MCF 10A (cell line): ENCODE measurements at regions not wholly inside any gene's neighbourhood (a gene's known extent, or its start where the extent isn't known, plus 50 kb on each side); places are given as distances from the start of the nearest gene placed in this dataset.
A peak's percentile ranks its signal among the peaks of the same experiment; 100 is the strongest.

ENCODE experiments used
- BruUV-seq: library from RNA; stranded (reverse); fragments of 400-500 nt; replicated peaks from 2 replicates; lab custom pipeline; 2021; lab: Mats Ljungman, UMichigan
- CTCF ChIA-PET: fragments of 300-600 bp; sonication (Branson Sonifier 250); formaldehyde crosslinking; extraction: SDS; loops from one replicate; lab custom pipeline; 2021; ENCODE audit warnings: antibody characterized with exemption, inconsistent platforms; lab: Yijun Ruan, JAX
- POLR2A ChIA-PET: fragments of 300-600, 350-650 bp; sonication (Branson Sonifier 250); formaldehyde crosslinking; extraction: SDS; loops from one replicate; lab custom pipeline; 2020; ENCODE audit warnings: antibody characterized with exemption, inconsistent platforms; lab: Yijun Ruan, JAX
- DNase-seq: peaks from one replicate; pipeline ENCODE4 v3.0.0-alpha.2; 2018; ENCODE audit not compliant: unreplicated experiment
- H3K27ac Mint-ChIP-seq: one replicate; pipeline ENCODE4 v1.8.0; 2022; ENCODE audit warnings: mild to moderate bottlenecking, low read depth, mixed read lengths; ENCODE audit not compliant: unreplicated experiment
- H3K27me3 Mint-ChIP-seq: one replicate; pipeline ENCODE4 v1.8.0; 2022; ENCODE audit warnings: mixed read lengths; ENCODE audit not compliant: insufficient read depth, unreplicated experiment
- H3K36me3 Mint-ChIP-seq: one replicate; pipeline ENCODE4 v1.8.0; 2022; ENCODE audit warnings: mild to moderate bottlenecking, moderate library complexity, mixed read lengths; ENCODE audit not compliant: insufficient read depth, unreplicated experiment
- H3K4me1 Mint-ChIP-seq: one replicate; pipeline ENCODE4 v1.8.0; 2022; ENCODE audit warnings: mixed read lengths; ENCODE audit not compliant: insufficient read depth, unreplicated experiment
- H3K4me3 Mint-ChIP-seq: one replicate; pipeline ENCODE4 v1.8.0; 2022; ENCODE audit warnings: mild to moderate bottlenecking, moderate library complexity, mixed read lengths; ENCODE audit not compliant: unreplicated experiment
- H3K9me3 Mint-ChIP-seq: one replicate; pipeline ENCODE4 v1.8.0; 2022; ENCODE audit warnings: mixed read lengths; ENCODE audit not compliant: unreplicated experiment
- intact Hi-C: fragments of 100-400 bp; cut with micrococcal nuclease; formaldehyde crosslinking; loops from 2 replicates; pipeline ENCODE4 v1.14.1; 2022
- TF ChIP-seq, protein P1 (sequence below): fragments of 200-600 bp; IDR thresholded peaks from one replicate; pipeline ENCODE4 v1.8.0; 2022; ENCODE audit warnings: antibody characterized with exemption, mild to moderate bottlenecking; ENCODE audit not compliant: unreplicated experiment

- H3K27ac Mint-ChIP-seq: peak overlapping the region; percentile 20
- CTCF ChIA-PET: no interaction called here
Measured at GRCh38 chr13:85597790-85598500, 201.3 kb downstream of the SLITRK6 start.

DNA sequence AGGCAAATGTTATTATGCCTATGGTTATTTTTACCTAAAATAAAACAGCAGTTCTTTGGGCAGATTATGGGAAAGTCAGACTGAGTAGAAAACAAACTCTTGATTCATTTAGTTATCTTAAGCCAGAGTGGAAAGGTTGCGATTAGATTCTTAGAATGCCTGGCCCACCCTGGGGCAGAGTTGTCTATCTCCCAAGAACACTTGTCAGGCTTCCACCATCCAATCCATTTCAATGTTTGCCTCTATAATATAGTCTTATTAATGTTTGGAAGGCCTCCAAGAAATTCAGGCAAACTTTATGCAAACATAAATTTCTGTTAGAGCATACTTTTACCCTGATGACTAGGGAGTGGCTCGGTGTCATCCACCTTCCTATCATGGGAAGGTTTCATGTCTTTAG is 207.0 kb downstream of the SLITRK6 start:
- Mint-ChIP-seq H3K9me3 (no peaks in the 10 kb centered on the region), H3K36me3 (no peaks in the 10 kb centered on the region), H3K4me1 (peaks cover 21% of the 10 kb centered on the region), H3K27ac (no peak overlapping the region), H3K4me3 (no peak overlapping the region), H3K27me3 (no peaks in the 10 kb centered on the region)
- intact Hi-C loops: no loop called here
- no peak for DNase-seq
- BruUV-seq: no TSS peak
- CTCF ChIA-PET: interaction anchor here (0.5 to 0.7 kb wide), 2 partner anchors 220 to 693 kb away, joined by 3 to 4 read pairs; no protein-coding TSS in a partner anchor
- POLR2A ChIA-PET: no interaction called here
- TF ChIP-seq, protein P1, sequence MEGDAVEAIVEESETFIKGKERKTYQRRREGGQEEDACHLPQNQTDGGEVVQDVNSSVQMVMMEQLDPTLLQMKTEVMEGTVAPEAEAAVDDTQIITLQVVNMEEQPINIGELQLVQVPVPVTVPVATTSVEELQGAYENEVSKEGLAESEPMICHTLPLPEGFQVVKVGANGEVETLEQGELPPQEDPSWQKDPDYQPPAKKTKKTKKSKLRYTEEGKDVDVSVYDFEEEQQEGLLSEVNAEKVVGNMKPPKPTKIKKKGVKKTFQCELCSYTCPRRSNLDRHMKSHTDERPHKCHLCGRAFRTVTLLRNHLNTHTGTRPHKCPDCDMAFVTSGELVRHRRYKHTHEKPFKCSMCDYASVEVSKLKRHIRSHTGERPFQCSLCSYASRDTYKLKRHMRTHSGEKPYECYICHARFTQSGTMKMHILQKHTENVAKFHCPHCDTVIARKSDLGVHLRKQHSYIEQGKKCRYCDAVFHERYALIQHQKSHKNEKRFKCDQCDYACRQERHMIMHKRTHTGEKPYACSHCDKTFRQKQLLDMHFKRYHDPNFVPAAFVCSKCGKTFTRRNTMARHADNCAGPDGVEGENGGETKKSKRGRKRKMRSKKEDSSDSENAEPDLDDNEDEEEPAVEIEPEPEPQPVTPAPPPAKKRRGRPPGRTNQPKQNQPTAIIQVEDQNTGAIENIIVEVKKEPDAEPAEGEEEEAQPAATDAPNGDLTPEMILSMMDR: no peak

More at GRCh38 chr13:85597790-85598500, 201.3 kb downstream of the SLITRK6 start:
- H3K4me3 Mint-ChIP-seq: no peak overlapping the region
- peaks cover 15% of the 10 kb centered on the region for H3K4me1 Mint-ChIP-seq
- H3K27me3 Mint-ChIP-seq: no peaks in the 10 kb centered on the region
- BruUV-seq: TSS peak; percentile 37
- peaks cover 7% of the 10 kb centered on the region for H3K9me3 Mint-ChIP-seq
- intact Hi-C loops: no loop called here
- peak; percentile 13 for DNase-seq
- POLR2A ChIA-PET: interaction anchor here (1.3 kb wide), 1 partner anchor 10 kb away, joined by 3 read pairs; no protein-coding TSS in a partner anchor
- TF ChIP-seq, protein P1: no peak
- no peaks in the 10 kb centered on the region for H3K36me3 Mint-ChIP-seq

GRCh38 chr13:85590231-85590931 is 208.8 kb downstream of the SLITRK6 start:
- Mint-ChIP-seq H3K36me3 (peaks cover 6% of the 10 kb centered on the region), H3K4me3 (no peak overlapping the region), H3K27ac (peak overlapping the region; percentile 67), H3K27me3 (no peaks in the 10 kb centered on the region), H3K4me1 (peaks cover 31% of the 10 kb centered on the region), H3K9me3 (no peaks in the 10 kb centered on the region)
- intact Hi-C loops: no loop called here
- DNase-seq: peak; percentile 71
- ChIA-PET POLR2A (interaction anchor here (0.6 to 0.7 kb wide), 2 partner anchors 7 to 207 kb away, joined by 3 read pairs; no protein-coding TSS in a partner anchor), CTCF (interaction anchor here (1.1 kb wide), 1 partner anchor 12 kb away, joined by 3 read pairs; no protein-coding TSS in a partner anchor)
- TF ChIP-seq, protein P1: no peak
- no TSS peak for BruUV-seq

- intact Hi-C loops: no loop called here
- CTCF ChIA-PET: no interaction called here
- no peak for DNase-seq
- POLR2A ChIA-PET: interaction anchor here (1.5 kb wide), 1 partner anchor 9 kb away, joined by 3 read pairs; no protein-coding TSS in a partner anchor
- Mint-ChIP-seq H3K27me3 (no peaks in the 10 kb centered on the region), H3K4me1 (peaks cover 31% of the 10 kb centered on the region), H3K9me3 (no peaks in the 10 kb centered on the region), H3K27ac (peak overlapping the region; percentile 31), H3K4me3 (no peak overlapping the region), H3K36me3 (peaks cover 6% of the 10 kb centered on the region)
- TF ChIP-seq, protein P1: no peak
- BruUV-seq: no TSS peak
Measured at GRCh38 chr13:85589021-85589420, 210.2 kb downstream of the SLITRK6 start.
